ENCODE measurements at regions not wholly inside any gene's neighbourhood (a gene's known extent, or its start where the extent isn't known, plus 50 kb on each side); places are given as distances from the start of the nearest gene placed in this dataset.

DNA sequence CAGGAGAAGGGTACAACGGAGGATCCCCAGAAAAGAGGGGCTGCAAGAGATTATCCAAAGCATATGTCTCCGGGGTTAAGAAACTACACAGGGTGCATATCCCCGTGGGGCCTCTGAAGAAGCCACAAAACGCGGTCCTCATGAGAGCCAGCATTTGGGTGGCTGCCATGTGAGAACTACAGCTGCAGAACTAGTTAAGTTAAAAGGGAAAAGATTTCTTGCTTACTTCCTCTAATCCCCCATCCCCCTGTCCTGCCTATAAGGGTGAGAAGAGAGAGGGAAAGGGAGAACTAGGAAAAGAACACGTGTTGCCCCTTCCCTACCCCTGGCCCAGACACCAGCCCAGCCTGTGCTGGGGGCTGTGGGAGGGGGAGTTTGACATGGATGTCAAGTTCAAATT lies 70.4 kb upstream of the PCSK6 start:
- H3K36me3 Mint-ChIP-seq (ENCODE audit: low read depth), result no peaks in the 10 kb centered on the region
- H3K4me3 Mint-ChIP-seq, result no peak overlapping the region
- CTCF ChIA-PET, result no interaction called here
- no peaks in the 10 kb centered on the region for H3K9me3 Mint-ChIP-seq
- DNase-seq (no peak), ATAC-seq (ENCODE audit: poor library complexity) (no peak)
- H3K27ac Mint-ChIP-seq, result no peak overlapping the region
- no peaks in the 10 kb centered on the region for H3K4me1 Mint-ChIP-seq (ENCODE audit: low read depth)
- H3K27ac ChIP-seq (ENCODE audit: low read depth in 1 of 2, low read length in 2 of 2), result no peak overlapping the region
- peaks cover 26% of the 10 kb centered on the region for H3K27me3 Mint-ChIP-seq
- POLR2A ChIA-PET, result no interaction called here
- no peaks in the 10 kb centered on the region for H3K27me3 ChIP-seq (ENCODE audit: control insufficient read depth in 1 of 2, insufficient read depth in 2 of 2, low read length in 2 of 2)
- peaks cover 0 to 4% of the 10 kb centered on the region in 2 experiments for H3K9me3 ChIP-seq (ENCODE audit: control insufficient read depth in 1 of 2, insufficient read depth in 1 of 2, low read length in 2 of 2)
- no peak overlapping the region for H3K4me3 ChIP-seq (ENCODE audit: low read length)
- intact Hi-C loops (cut with DNase I, micrococcal nuclease), result no loop called here
- H3K4me1 ChIP-seq (ENCODE audit: insufficient read depth, low read length), result no peaks in the 10 kb centered on the region
- TF ChIP-seq, protein P1, sequence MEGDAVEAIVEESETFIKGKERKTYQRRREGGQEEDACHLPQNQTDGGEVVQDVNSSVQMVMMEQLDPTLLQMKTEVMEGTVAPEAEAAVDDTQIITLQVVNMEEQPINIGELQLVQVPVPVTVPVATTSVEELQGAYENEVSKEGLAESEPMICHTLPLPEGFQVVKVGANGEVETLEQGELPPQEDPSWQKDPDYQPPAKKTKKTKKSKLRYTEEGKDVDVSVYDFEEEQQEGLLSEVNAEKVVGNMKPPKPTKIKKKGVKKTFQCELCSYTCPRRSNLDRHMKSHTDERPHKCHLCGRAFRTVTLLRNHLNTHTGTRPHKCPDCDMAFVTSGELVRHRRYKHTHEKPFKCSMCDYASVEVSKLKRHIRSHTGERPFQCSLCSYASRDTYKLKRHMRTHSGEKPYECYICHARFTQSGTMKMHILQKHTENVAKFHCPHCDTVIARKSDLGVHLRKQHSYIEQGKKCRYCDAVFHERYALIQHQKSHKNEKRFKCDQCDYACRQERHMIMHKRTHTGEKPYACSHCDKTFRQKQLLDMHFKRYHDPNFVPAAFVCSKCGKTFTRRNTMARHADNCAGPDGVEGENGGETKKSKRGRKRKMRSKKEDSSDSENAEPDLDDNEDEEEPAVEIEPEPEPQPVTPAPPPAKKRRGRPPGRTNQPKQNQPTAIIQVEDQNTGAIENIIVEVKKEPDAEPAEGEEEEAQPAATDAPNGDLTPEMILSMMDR (IDR thresholded peaks at IDR 0.05), result no peak
- no peaks in the 10 kb centered on the region for H3K36me3 ChIP-seq (ENCODE audit: insufficient read depth, low read length)

- H3K27me3 Mint-ChIP-seq, result peaks cover 17% of the 10 kb centered on the region
- H3K4me1 ChIP-seq (ENCODE audit: insufficient read depth, low read length), result no peaks in the 10 kb centered on the region
- no peaks in the 10 kb centered on the region for H3K36me3 Mint-ChIP-seq (ENCODE audit: low read depth)
- TF ChIP-seq, protein P1 (IDR thresholded peaks at IDR 0.05), result no peak
- no peak overlapping the region for H3K27ac ChIP-seq (ENCODE audit: low read depth in 1 of 2, low read length in 2 of 2)
- H3K27me3 ChIP-seq (ENCODE audit: control insufficient read depth in 1 of 2, insufficient read depth in 2 of 2, low read length in 2 of 2), result no peaks in the 10 kb centered on the region
- H3K36me3 ChIP-seq (ENCODE audit: insufficient read depth, low read length), result no peaks in the 10 kb centered on the region
- no peak for ATAC-seq (ENCODE audit: poor library complexity)
- H3K9me3 ChIP-seq (ENCODE audit: control insufficient read depth in 1 of 2, insufficient read depth in 1 of 2, low read length in 2 of 2), result peaks cover 0 to 10% of the 10 kb centered on the region in 2 experiments
- intact Hi-C loops (cut with DNase I, micrococcal nuclease), result no loop called here
- CTCF ChIA-PET, result no interaction called here
- DNase-seq, result no peak
- no peak overlapping the region for H3K27ac Mint-ChIP-seq
- H3K4me3 Mint-ChIP-seq, result no peak overlapping the region
- H3K4me1 Mint-ChIP-seq (ENCODE audit: low read depth), result no peaks in the 10 kb centered on the region
- POLR2A ChIA-PET, result no interaction called here
- H3K4me3 ChIP-seq (ENCODE audit: low read length), result no peak overlapping the region
- H3K9me3 Mint-ChIP-seq, result no peaks in the 10 kb centered on the region
Measured at GRCh38 chr15:101558221-101558941, 68.9 kb upstream of the PCSK6 start.

DNA sequence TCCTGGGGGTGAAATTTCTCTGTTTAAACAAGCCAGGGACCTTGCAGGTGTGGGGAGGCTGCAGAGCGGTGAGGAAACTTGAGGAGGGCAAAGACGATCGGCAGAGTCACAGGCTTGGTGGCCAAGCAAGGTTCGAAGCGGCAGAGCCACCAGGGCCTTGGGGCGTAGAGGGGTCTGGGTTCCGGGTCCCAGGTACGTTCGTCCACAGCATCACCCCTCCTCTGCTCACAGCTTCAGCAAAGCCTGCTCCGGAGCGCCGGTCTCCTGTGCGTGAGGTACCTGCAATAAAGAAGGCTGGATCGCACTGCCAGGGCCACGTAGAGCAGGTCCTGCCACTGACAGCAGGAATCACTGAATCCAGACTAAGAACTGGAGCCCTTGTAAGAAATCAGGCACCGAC lies 66.8 kb upstream of the PCSK6 start:
- CTCF ChIA-PET, result no interaction called here
- ATAC-seq (ENCODE audit: poor library complexity), result no peak
- Mint-ChIP-seq H3K27me3 (peaks cover 21% of the 10 kb centered on the region), H3K27ac (no peak overlapping the region), H3K4me1 (ENCODE audit: low read depth) (no peaks in the 10 kb centered on the region), H3K9me3 (no peaks in the 10 kb centered on the region), H3K36me3 (ENCODE audit: low read depth) (no peaks in the 10 kb centered on the region), H3K4me3 (no peak overlapping the region)
- no peaks in the 10 kb centered on the region for H3K4me1 ChIP-seq (ENCODE audit: insufficient read depth, low read length)
- peaks cover 0 to 15% of the 10 kb centered on the region in 2 experiments for H3K9me3 ChIP-seq (ENCODE audit: control insufficient read depth in 1 of 2, insufficient read depth in 1 of 2, low read length in 2 of 2)
- H3K4me3 ChIP-seq (ENCODE audit: low read length), result no peak overlapping the region
- DNase-seq, result no peak
- H3K27me3 ChIP-seq (ENCODE audit: control insufficient read depth in 1 of 2, insufficient read depth in 2 of 2, low read length in 2 of 2), result no peaks in the 10 kb centered on the region
- POLR2A ChIA-PET, result no interaction called here
- TF ChIP-seq, protein P1 (IDR thresholded peaks at IDR 0.05), result no peak
- intact Hi-C loops (cut with DNase I, micrococcal nuclease), result no loop called here
- no peaks in the 10 kb centered on the region for H3K36me3 ChIP-seq (ENCODE audit: insufficient read depth, low read length)
- H3K27ac ChIP-seq (ENCODE audit: low read depth in 1 of 2, low read length in 2 of 2), result no peak overlapping the region
